HL-60 (cell line): ENCODE measurements at regions not wholly inside any gene's neighbourhood (a gene's known extent, or its start where the extent isn't known, plus 50 kb on each side); places are given as distances from the start of the nearest gene placed in this dataset.

Experiments used
- DNase-seq, 2 experiments: peaks; one replicate each; pipeline ENCODE4 v3.0.0-alpha.2; 2010 to 2020; ENCODE audit warnings: low read depth in 1 of 2, low spot score in 1 of 2
- H3K27ac ChIP-seq: fragments of 250-450 bp; sonication (Bioruptor Pico); replicated peaks from 2 replicates; pipeline ENCODE4 v1.5.1; 2020; ENCODE audit warnings: mild to moderate bottlenecking, moderate library complexity
- H3K27me3 ChIP-seq: fragments of 250-450 bp; sonication (Bioruptor Pico); 2 replicates; pipeline ENCODE4 v1.5.1; 2021; ENCODE audit warnings: mild to moderate bottlenecking, moderate library complexity; ENCODE audit not compliant: insufficient read depth, poor library complexity, severe bottlenecking
- H3K4me3 ChIP-seq: replicated peaks from 2 replicates; pipeline ENCODE4 v1.5.1; 2011; ENCODE audit warnings: mild to moderate bottlenecking, control low read depth, low read length; ENCODE audit not compliant: insufficient read depth
- CTCF ChIP-seq: IDR thresholded peaks from one replicate; pipeline ENCODE4 v1.5.1; 2011; ENCODE audit warnings: low read length, control low read depth, inconsistent platforms; ENCODE audit not compliant: insufficient read depth
- GABPA ChIP-seq: IDR thresholded peaks from 2 replicates; pipeline ENCODE4 v1.6.1; 2012; ENCODE audit warnings: low read depth
- POLR2AphosphoS5 ChIP-seq: IDR thresholded peaks from 2 replicates; pipeline ENCODE4 v1.6.1; 2012; ENCODE audit warnings: low read depth
- REST ChIP-seq: IDR thresholded peaks from 2 replicates; pipeline ENCODE4 v1.6.1; 2012; ENCODE audit warnings: low read depth; ENCODE audit not compliant: insufficient replicate concordance
- SPI1 ChIP-seq: IDR thresholded peaks from 2 replicates; pipeline ENCODE4 v1.6.1; 2012; ENCODE audit warnings: low read depth, mild to moderate bottlenecking, borderline replicate concordance

DNA sequence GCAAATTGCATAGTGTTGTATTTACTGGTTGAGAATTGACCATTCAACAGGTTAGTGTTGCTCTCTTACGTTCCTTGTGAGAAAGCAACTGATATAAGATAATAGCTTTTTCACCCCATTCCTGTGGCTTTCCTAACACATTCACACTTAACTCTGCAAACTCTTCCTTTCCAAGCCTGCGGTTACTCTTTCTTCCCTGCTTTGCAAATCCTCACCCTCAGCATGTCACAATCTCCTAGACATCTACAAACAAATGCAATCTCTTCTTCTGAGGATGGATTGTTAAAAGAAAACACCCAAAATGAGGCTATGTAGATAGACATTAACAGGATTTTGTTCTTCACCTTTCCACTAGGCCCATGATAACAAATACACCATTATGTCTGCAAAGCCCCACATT lies 771.7 kb upstream of the PCDH7 start:
- TF ChIP-seq CTCF (no peak), REST (no peak), SPI1 (no peak), POLR2AphosphoS5 (no peak), GABPA (no peak)
- Histone ChIP-seq H3K4me3 (no peak overlapping the region), H3K27ac (no peak overlapping the region), H3K27me3 (no peaks in the 10 kb centered on the region)
- DNase-seq: no peak

DNA sequence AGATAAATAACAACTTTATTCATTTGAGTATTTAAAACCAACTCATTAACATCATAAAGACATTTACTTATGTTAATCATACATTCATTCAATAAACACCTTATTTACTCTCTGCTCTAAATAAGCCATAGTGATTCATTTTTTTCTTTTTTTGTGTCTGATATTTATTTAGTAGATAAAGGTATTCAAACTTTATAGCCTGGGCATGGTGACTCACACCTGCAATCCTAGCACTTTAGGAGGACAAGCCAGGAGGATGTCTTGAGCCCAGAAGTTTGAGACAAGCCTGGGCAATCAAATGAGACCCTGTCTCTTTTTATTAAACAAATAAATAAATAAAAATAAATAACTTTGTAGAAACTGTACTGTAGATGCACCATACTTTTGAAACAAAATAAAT lies 771.3 kb upstream of the PCDH7 start:
- TF ChIP-seq SPI1 (no peak), GABPA (no peak), CTCF (no peak), POLR2AphosphoS5 (no peak), REST (no peak)
- no peak for DNase-seq
- no peak overlapping the region for H3K27ac ChIP-seq
- H3K4me3 ChIP-seq: no peak overlapping the region
- no peaks in the 10 kb centered on the region for H3K27me3 ChIP-seq

GRCh38 chr4:29966386-29966785 lies 753.8 kb upstream of the PCDH7 start:
- no peaks in the 10 kb centered on the region for H3K27me3 ChIP-seq
- TF ChIP-seq SPI1: no peak
- TF ChIP-seq REST: no peak
- TF ChIP-seq CTCF: no peak
- no peak for TF ChIP-seq GABPA
- no peak for TF ChIP-seq POLR2AphosphoS5
- DNase-seq: no peak
- no peak overlapping the region for H3K4me3 ChIP-seq
- no peak overlapping the region for H3K27ac ChIP-seq
